GM18517 (cell line): ENCODE measurements at regions not wholly inside any gene's neighbourhood (a gene's known extent, or its start where the extent isn't known, plus 50 kb on each side); places are given as distances from the start of the nearest gene placed in this dataset.
"Not testable (repeated sequence)": the region's sequence is repeated elsewhere in the genome, so short reads cannot be mapped to it uniquely, and the experiment has no call there.

Experiments used
- ATAC-seq: cut with Tn5 transposase; IDR thresholded peaks from one replicate; pipeline ENCODE4 v1.9.1; 2021; ENCODE audit warnings: mild to moderate bottlenecking, moderate library complexity; ENCODE audit not compliant: unreplicated experiment

DNA sequence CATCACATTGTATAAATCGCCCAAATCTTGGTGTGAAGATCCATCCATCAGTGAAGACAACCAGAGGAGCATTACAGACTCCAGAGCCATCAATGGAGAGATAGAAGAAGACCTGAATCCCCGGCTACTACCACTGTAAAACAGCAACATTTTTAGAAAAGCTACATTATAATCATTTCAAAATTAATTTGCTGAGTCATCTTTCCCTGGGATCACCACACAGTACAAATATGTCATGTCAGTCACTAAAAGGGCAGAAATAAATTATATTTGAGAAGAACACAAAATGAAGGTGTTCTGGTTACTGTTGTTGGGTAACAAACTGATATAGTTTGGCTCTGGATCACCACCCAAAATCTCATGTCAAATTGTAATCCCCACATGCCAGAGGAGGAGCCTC is 218.5 kb upstream of the STT3B start:
- ATAC-seq = no peak

DNA sequence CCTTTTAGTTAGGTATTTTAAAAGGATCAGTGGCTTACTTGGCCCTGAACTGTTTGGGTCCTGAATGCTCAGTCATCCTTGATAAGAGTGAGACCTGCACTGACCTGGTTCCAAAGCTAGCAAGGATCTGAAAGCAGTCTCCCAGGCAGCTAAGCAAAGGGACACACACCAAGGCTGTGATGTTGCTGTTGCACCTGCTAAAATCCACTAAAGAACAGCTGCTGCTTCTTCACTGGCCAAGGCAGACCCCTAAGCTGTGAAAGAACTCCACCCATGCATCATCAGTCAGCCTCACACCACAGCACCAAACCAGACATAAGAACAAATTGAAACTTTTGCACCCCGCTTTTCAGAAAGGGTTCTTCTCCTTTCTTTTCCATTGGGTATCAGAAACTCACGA is 213.4 kb upstream of the STT3B start:
- ATAC-seq = no peak

DNA sequence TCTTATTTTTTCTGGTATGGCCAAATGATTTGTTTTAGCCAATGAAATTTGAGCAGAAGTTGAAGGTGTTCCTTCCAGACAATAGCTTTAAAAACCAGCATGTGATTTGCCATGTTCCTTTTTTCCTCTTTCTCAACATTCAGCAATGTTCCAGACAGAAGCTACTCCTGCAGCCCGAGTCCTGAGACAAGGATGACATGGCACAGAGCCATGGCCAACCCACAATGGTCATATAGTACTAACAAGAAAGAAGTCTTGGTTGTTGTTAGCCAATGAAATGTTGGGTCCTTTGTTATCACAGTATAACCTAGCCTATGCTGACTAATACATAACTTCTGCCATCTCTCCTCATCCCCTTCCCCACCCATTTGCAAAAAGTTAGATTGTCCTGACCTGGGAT is 211.1 kb upstream of the STT3B start:
- ATAC-seq = no peak

DNA sequence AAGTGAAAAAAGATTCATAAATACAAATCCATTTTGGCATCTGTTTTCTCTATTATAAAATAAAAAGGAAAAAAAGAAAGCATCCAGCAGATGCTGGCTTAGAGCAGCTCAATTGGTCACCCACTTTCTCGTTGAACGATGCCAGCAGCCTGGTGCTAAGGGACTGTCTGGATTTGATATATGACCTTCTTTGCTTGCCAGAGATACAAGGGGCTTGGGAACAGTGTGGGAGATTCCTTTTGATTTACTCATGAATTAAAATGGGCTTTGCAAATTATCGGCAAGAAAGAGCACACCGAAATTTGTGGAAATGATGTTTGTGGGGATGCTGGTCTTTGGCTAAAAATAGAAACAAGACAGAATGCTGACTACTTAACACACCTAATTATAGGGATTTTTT is 210.3 kb upstream of the STT3B start:
- no peak for ATAC-seq

DNA sequence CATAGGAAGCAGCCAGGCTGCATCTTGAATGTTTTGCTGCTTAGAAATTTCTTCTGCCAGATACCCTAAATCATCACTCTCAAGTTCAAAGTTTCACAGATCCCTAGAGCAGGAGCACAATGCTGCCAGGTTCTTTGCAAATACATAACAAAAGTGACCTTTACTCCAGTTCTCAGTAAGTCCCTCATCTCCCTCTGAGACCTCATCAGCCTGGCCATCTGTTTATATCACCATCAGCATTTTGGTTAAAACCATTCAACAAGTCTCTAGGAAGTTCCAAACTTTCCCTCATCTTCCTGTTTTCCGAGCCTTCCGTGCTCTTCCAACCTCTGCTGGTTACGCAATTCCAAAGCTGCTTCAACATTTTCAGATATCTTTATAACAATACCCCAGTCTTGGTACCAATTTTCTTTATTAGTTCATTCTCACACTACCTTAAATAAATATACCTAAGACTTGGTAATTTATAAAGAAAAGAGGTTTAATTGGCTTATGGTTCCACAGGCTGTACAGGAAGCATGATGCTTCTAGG is 204.8 kb upstream of the STT3B start:
- ATAC-seq = not testable (repeated sequence)

DNA sequence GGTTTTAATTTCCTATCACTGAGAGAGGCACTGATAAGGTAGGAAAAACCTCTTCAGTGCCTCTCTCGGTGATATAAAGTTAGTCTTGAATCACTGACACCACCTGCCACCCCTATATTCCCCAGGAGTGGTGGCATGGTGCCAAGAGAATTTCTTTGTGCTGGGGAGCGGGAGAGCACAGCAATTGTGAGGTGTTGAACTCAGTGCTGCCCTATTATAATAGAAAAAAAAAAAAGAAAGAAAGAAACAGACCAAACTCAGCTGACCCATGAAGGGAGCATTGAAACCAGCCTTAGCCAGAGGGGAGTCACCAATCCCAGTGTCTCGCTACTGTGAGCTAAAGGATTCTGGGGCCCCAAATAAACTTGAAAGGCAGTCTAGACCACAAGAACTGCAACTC is 201.4 kb upstream of the STT3B start:
- ATAC-seq = no peak

DNA sequence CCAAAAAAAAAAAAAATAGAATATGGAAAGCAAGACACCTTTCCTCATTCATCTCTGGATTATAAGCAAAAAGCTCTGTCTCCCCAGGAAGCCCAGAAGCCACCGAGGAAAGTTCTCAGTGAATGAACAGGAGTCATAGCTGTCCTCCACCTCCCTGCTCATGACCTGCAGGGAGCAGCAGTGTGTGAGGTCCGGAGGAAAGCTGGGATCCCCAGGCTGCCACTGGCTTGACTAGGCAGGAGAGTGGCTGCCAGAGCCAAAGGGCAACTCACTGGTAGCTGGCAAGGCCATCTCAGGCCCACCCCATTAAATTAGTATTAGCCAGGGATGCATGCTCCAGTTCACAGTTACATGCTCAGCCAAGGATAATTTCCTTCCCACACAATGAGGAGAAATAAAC is 191.6 kb upstream of the STT3B start:
- ATAC-seq = no peak

DNA sequence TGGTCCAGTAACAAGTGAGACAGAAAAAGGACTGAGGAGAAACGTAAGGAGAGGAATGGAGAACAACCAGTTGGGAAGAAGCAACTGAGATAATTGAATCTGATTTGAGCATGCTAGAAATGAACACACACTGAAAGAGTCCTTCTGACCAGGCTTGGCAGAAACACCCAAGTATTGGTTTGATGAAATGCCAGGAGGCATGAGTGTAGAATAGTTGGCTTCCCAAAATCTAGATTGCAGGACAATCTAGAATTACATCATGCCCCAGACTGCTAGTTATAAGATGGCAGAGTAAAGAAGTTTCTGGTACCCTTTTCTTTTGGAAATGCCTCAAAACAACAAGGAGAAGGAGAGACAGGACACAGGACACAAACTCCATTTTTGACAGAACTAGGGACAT is 189.7 kb upstream of the STT3B start:
- no peak for ATAC-seq

DNA sequence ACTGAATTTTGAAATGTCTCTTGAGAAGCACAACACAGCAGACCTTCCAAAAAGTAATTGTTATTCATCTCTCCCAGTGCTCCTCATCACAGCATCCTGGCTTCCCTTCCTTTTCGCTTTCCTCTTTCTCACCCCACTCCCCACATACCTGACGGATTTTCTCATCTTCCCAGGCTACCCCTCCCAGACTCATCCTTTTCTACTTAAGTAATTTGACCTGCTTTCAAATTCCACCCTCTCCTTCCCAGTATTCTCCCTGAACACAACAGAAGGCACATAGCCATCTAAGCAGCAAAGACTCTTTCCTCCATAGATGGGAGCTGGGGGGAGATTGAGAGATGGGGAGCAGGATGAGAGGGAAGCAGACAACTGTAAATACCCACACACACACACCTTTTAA is 187.1 kb upstream of the STT3B start:
- ATAC-seq = no peak

DNA sequence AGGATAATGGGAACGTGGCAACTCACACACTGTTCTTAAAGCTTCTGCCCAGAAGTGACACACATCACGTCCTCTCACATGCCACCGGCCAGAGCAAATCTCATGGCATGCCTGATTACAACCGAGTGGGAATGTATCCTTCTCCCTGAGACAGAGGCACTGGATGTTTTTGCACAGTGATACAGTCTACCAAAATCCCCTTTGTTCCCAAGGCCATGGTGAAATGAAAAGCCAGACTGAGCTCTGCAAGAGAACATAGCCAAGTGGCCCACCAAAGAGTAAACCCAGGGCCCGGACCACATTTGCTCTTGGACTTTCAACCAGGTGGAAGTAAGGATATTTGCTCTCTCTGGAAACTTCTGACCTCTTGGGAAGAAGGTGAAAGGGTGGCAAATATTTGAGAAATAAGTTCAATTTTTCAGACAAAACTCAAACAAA is 186.2 kb upstream of the STT3B start:
- no peak for ATAC-seq

DNA sequence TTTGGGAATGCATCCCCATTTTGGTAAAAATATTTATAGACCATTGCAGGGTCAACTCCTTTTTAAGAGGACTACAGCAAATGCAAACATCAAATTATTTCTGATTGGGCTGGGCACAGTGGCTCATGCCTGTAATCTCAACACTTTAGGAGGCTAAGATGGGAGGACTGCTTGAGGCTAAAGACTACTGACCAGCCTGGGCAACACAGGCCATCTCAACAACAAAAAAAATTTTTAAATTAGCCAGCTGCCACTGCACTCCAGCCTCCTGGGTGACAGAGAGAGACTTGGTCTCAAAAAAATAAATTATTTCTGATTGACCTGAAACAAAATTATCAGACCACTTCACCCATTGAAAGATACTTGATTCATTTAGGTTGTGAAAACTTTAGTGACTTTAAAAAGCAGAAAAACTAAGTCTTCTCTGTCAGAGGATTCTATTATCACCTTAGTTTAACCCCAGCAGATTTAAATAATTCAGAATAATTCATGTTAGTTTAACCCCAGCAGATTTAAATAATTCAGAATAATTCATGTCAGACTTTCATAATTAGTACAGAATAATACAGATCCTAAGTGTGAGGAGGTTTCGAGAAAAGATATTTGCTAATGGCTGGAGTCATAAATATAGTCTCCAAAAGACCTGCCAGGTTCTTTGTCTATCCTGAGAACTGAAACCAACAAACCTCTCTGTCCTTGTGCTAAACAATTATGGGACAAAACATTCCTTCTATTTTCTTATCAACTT is 183.6 kb upstream of the STT3B start:
- ATAC-seq = no peak

DNA sequence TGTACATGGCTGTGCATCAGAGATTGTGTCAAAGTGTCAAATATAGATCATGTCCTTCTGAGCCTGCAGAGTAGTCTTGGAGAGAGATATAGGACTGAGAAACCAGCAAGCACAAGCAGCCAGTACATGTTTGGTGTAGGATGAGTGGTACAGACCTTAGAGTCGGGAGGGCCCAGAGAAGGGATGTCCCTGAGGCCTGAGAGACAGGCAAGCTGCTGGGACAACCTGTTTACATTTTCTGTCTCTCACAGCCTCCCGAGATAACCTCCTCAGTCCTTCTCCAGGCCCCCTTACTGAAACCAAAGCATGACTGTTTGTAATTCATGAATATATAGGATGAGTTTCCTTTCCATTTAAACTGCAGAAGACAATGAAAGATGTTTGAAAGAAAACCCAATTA is 182.4 kb upstream of the STT3B start:
- no peak for ATAC-seq

DNA sequence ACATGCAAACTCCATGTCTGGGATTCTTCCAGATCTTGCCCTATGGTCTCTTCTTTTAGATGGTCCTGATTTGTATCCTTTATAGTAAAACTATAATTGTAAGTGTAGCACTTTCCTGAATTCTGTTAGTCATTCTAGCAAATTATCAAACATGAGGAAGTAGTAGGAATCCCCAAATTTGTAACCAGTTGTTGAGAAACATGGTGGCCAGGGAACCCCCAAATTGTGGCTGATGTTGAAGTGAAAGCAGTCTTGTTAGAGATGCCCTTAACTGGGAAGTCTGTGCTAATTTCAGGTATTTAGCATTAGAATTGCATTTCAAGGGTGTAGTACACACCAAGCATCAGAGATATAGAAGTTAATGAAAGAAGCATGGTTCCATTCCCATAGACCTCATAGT is 180.4 kb upstream of the STT3B start:
- ATAC-seq = no peak

DNA sequence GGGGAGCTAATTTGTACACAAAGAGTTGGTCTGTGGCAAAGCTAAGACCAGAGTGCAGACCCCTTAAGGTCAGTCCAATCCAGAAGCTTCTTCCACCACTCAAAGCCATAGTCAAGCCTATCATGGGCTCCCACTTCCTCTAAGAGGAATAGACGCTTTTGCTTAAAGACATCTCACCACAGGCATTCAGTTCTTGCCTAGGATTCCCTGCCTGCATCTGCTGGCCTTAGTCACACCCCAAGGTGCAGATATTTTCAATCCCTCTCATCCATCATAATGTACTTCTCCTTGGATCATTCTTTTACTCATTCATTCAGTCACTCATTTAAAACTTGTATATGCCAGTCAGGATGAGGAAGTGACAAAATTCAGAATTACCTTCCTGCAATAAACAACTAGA is 179.6 kb upstream of the STT3B start:
- no peak for ATAC-seq

DNA sequence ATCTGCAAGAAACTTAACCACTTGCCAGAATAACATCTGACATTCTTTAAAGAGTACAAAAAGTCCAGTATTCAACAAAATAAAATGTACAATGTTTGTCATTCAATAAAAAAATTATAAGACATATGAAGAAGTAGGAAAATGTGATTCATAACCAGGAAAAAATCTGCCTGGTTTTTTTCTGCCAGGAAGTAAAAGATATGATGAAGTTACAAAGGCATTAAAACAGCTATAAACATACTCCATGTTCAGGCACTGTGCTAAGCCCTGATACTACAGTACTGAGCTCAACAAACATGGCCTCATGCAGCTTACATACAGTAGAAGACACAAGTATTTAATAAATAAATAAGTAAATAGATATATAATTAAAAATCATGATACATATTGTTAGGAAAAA is 178.4 kb upstream of the STT3B start:
- no peak for ATAC-seq

DNA sequence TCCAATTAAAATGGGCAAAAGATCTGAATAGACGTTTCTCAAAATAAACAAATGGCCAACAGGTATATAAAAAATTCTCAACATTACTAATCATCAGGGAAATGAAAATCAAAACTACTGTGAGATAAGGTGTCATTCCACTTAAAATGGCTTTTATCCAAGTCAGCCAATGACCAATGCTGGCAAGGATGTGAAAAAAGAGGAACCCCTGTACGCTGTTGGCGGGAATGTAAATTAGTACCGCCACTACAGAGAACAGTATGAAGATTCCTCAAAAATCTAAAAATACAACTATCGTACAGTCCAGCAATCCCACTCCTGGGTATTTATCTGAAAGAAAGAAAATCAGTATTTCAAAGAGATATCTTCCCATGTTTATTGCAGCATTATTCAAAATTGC is 176.9 kb upstream of the STT3B start:
- no peak for ATAC-seq

DNA sequence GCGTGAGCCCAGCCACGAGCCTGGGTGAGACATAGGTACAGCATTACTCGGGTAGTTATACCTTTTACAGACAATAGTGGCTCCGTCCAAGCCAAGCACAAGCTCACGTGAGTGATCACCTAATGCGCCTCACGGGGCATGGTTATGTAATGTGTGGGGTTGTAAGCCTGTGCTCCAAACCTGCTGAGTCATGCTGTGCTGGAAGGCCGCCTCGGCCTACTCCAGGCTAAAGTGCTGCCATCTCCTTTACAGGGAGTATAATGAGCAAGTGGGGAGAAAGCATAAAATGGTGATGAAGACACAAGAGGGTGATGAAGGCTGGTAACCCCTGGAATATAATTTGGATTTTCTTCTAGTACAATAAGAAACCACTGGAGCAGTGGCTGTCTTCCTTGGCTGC is 175.8 kb upstream of the STT3B start:
- no peak for ATAC-seq

DNA sequence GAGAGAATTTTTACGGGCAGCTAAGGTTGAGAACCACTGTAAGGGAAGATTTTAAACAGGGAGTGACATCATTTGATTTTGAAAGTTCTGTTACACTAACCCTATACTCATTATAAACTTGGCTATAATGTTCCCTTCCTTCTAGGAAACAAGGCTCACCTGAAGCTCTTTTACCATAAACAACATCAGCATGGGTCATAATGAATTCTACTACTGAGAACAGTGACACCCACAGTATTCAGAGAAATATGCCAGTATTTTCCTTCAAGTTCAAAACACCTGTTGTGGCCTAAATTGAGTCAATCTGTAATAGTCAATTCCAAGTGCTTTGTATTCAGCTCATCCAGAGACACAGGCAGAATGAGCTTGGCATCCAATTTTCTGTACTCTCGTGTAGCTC is 175.3 kb upstream of the STT3B start:
- ATAC-seq = no peak

DNA sequence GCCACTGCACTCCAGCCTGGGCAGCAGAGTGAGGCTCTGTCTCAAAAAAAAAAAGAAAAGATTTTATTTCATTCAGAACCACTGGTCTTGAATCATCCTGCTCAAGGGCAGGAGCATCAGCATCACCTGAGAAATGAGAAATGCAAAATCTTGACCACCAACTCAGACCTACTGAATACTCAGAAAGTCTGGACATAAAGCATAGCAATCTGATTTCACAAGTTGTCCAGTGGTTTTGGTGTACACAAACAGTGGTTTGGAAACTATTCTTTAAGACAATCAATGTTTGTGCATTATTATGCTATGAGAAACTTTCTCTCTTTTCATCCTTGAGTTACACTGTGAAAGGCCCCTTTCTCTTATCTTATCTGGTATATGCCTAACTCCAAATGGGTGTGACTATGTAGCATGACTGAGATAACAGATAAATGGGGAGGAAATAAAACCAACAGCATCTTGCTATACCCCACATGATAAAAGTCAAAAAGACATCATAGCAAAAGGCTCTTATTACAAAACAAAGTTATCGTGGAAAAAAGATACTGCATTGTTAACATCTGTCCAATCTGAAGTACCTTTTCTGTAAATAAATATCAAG is 174.2 kb upstream of the STT3B start:
- ATAC-seq = no peak

DNA sequence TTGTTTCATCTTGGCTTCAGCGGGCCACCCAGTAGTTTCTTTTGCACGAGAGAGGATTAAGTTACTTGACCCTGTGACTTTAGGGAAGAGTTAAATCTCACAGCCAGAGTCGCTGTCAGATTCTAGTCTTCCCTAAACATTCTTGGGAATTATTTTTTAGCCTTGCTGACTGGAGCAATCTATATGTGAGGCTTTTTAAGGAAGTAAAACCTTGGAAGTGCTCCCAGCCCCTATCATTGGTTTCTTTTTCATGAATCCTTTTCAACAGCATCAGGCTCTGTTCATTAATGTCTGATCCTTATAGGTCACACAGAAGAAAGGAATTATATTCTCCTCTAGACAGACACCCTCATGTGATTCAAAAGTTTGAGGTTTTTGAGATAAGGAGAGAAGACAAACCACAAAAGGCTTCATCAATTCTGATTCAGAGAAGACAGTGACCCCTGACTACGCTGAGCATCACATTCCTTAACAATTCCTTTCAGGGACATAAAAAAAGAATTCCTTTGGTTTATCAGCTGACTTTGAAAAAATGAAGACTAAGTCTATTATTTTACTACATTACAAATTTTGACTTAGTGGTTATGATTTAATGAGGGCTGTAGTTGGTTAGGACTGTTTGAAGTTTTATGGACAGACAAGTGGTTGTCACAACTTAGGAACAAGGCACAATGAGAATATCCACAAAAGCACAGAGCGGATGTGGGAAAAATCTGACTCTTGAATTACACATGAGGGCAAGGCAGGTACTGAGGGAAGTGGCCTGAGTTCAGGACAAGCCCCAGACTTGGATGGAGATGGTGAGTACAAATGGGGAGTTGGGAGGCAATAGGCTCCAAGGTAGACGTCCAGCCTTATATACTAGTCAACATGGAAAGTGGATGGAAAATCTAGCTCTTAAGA is 171.1 kb upstream of the STT3B start:
- no peak for ATAC-seq

DNA sequence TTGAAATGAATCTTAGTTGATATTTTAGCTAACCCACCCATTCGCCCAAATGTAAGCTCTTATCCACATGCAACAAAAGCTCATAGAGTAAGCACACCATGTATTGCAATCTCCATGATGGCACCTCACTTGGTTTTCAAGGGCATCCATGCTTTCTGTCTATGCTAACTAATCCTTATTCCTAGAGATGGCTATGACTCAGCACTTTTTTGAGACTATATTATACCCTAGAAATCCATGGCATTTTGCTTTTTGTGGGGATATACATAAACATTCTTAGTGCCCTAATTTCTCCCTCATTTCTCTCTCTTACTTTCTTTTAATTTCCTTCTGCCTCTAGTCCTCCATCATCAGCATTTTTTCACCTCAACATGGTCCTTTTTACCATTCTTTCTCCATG is 168.5 kb upstream of the STT3B start:
- no peak for ATAC-seq

DNA sequence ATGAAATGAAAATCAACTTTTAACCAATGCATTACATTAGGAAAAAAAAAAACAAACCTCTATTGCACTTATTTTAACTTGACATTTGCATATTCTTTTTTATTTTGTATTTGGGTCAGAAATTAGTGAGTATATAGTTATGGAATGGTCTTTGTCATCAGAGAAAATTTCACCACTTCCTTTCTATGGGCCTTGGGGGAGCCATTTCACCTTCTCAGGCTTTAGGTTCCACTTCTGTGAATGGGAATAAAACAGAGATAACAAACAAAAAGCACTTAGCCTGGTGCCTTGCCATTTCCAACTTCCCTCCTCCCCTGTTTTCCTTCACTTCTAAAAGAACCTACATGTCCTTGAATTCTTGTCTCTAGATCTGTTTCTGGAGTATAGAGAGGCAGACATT is 168.0 kb upstream of the STT3B start:
- ATAC-seq = no peak
